MM.1S (cell line): ENCODE measurements at regions not wholly inside any gene's neighbourhood (a gene's known extent, or its start where the extent isn't known, plus 50 kb on each side); places are given as distances from the start of the nearest gene placed in this dataset.

Source experiments
- EZH2 ChIP-seq: fragments of 300-600 bp; sonication (generic); optimal IDR thresholded peaks from 2 replicates; pipeline ENCODE3; 2017; ENCODE audit warnings: low read depth, mild to moderate bottlenecking, antibody characterized with exemption, low read length, mixed read lengths
- EZH2phosphoT487 ChIP-seq: fragments of 300-600 bp; sonication (generic); IDR thresholded peaks from 2 replicates; pipeline ENCODE4 v1.6.1; 2018; ENCODE audit warnings: antibody characterized with exemption, low read length
- TF ChIP-seq, protein P1 (sequence below): fragments of 300-600 bp; sonication (generic); IDR thresholded peaks from 2 replicates; pipeline ENCODE4 v1.5.1; 2016; ENCODE audit warnings: antibody characterized with exemption, low read length, mixed read lengths

DNA sequence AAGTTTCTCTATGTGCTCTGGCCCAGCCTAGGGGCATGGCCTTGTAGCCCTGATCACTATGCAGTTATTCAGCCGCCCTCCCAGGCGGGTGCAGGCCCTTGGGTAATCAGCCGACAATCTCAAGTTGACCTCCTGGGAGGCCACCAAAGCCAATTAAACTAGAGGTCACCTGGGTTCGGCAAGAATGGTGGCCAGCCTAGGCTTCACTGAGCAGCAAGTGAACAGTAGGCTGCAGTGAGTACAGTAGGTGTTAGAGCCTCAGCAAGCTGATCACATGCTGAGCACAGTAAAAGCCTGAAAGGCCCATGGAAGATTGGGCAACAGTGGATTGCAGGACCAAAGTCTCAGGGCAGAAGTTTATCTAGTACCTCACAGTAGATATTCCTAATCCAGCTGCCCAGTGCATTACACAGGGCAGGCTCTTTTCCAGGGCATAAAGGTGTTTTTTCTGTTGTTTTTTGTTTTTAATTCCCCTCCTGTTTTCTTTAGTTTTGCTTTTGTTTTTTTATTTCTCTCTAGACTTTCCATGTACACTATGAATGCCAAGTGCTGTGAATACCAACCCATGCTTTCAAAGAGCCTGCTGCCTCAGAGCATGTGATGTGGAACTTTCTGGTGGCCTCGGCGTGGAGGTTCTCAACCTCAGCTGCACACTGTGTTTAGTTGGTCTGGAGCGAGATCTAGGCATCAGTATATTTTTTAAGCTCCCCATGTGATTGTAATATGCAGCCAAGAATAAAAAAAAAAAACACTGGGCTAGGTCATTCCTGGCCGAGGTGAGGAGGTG lies 55.9 kb upstream of the ATL2 start:
- TF ChIP-seq, protein P1, sequence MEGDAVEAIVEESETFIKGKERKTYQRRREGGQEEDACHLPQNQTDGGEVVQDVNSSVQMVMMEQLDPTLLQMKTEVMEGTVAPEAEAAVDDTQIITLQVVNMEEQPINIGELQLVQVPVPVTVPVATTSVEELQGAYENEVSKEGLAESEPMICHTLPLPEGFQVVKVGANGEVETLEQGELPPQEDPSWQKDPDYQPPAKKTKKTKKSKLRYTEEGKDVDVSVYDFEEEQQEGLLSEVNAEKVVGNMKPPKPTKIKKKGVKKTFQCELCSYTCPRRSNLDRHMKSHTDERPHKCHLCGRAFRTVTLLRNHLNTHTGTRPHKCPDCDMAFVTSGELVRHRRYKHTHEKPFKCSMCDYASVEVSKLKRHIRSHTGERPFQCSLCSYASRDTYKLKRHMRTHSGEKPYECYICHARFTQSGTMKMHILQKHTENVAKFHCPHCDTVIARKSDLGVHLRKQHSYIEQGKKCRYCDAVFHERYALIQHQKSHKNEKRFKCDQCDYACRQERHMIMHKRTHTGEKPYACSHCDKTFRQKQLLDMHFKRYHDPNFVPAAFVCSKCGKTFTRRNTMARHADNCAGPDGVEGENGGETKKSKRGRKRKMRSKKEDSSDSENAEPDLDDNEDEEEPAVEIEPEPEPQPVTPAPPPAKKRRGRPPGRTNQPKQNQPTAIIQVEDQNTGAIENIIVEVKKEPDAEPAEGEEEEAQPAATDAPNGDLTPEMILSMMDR, result no peak
- no peak for TF ChIP-seq EZH2
- no peak for TF ChIP-seq EZH2phosphoT487
